Inferior parietal cortex (tissue), 1 donor: ENCODE measurements at regions not wholly inside any gene's neighbourhood (a gene's known extent, or its start where the extent isn't known, plus 50 kb on each side); places are given as distances from the start of the nearest gene placed in this dataset.
"Not testable (repeated sequence)": the region's sequence is repeated elsewhere in the genome, so short reads cannot be mapped to it uniquely, and the experiment has no call there.

ENCODE experiments used
- DNase-seq: peaks from one replicate; pipeline ENCODE4 v3.0.0-alpha.2; 2016; ENCODE audit errors: extremely low spot score

GRCh38 chr3:59258550-59259260 is 208.9 kb upstream of the CFAP20DC start:
- DNase-seq, result no peak

- DNase-seq, result no peak
Measured at GRCh38 chr3:59257506-59257905, 207.7 kb upstream of the CFAP20DC start.

DNA sequence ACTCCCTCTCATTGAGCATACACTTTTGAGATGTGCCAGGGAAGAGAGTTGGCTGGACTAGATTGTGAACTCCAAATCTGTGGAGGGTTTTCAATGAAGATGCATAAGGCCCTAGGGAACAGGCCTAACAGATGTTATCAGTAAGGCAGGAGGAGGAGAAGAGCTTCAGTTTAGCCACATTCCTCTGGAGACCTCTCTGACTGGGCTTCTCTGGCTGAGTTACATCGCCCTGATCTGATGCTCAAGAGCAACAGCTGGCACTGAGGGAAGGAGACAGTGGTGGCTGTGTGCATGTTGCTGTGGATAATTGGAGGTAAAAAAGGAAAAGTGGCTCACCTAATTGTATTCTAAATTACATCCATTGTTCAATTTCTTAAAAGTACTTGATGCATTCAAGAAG is 206.4 kb upstream of the CFAP20DC start:
- no peak for DNase-seq

DNA sequence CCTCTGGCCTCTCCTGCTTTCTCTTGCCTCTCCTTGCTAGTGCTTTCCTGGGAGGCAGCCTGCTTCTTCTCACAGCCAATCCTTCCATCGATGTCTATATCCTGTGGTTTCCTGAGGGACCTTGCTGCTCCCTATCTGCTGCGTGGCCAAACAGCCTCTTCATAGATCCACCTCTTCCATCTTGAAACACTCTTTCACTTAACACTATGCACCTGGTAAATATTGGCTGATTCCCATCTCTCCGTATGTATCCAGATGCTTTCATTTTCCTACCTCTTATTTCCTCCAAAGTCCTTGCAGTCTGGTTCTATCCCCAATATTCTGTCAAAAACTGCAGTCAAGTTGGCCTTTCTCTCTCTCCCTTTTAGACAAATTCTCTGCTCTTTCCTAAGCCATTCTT is 205.2 kb upstream of the CFAP20DC start:
- no peak for DNase-seq

- DNase-seq, result no peak
Measured at GRCh38 chr3:59254433-59254832, 204.6 kb upstream of the CFAP20DC start.

GRCh38 chr3:59253523-59253922 is 203.7 kb upstream of the CFAP20DC start:
- DNase-seq, result no peak

GRCh38 chr3:59251869-59252268 is 202.0 kb upstream of the CFAP20DC start:
- no peak for DNase-seq

DNA sequence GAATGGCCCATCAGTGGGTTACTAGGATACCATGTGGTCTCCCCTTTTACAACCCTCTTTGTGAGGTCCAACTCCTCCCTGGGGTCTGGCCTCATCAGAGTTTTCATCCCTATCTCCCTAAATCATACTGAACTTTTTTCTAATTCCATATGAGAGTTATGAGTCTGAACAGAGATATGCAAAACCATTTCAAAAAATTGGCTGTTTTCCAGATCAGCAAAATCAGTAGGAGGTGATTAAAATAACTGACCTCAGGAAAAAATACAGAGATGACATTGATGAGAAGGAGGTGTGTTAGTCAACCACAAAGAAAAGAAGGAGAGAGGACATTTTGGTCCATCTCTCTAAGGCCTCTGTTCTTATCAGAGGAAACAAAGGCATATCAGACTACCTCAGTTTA is 200.8 kb upstream of the CFAP20DC start:
- no peak for DNase-seq

DNA sequence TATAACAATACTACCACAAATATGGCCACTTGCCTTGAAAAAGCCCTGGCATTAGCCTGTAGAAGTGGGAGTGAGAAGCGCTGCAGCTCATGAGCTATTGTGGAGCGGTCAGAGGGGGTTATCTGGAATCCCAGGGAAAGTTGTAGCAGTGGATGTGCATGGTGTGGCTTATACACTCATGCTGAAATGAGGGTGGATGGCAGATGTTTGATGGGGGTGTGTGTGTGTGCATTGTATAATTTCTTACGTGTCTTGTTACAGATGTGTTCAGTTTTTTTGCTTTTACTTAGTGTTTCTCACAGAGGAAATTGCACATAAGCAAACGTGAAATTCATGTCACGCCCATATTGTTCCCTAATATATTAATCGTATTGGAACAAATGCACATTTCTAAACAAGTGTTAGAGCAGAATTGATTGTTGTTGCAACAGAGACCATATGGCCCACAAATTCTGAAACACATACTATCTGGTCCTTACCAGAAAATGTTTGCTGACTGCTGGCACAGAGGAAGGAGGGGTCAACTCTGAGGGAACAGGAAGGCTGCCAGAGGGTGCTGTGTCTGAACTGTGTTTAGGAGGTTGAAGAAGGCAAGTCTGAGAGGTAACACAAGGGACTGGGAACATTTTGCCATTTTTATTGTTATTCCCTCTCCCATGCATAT is 200.0 kb upstream of the CFAP20DC start:
- DNase-seq, result no peak

- DNase-seq, result peak; percentile 64
Measured at GRCh38 chr3:59249004-59249403, 199.2 kb upstream of the CFAP20DC start.

DNA sequence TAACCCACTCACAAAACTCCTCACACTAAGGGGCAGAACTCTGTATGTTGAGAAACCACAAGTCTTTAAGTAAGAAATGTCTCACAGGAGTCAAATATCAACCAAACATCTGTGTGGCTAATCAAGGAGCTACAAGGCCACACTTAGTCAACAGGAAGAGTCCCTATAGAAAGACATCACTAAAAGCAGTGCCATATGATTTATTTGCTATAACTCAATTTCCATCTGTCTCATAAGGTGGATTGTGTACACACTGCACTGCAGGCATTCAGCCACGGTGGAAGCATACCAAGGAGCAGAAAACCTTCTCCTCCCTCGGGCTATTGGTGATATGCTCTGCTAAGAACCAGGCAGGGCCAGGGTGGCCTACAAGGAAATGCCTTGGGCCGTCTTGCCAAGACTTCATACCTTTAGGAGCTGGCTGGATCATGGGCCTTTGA is 197.6 kb upstream of the CFAP20DC start:
- no peak for DNase-seq

- DNase-seq, result no peak
Measured at GRCh38 chr3:59246719-59247401, 197.0 kb upstream of the CFAP20DC start.

DNA sequence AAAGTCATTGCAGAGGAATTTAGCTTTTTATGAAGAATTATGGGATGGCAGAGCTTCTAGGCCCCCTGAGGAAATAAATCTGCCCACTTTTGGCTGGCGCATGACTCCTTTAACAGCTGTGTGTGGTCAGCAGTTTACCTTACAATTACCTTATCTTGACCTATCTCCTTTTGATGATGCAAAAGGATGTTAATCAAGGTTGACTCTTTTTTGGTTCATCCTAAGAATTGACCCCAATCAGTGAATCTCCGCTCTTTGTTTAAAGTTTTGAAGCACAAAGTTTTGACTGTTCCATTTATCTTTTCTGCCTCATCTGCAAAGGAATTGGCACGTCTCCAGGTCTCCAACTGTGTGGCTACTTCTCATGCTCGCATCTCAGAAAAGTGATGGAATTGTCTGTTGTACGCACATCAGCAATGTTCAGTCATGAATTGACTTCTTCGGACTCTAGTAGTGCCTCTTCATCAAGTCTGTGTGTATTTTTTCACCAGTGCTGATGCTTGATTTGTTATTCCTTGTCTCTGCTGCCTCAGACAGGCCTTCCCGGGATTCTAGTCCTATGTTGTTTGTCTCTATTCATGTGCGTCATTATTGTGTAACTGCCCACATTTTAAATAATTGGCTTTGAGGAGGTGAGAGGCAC is 196.2 kb upstream of the CFAP20DC start:
- peak; percentile 16 for DNase-seq

- DNase-seq, result no peak
Measured at GRCh38 chr3:59245300-59245858, 195.6 kb upstream of the CFAP20DC start.

DNA sequence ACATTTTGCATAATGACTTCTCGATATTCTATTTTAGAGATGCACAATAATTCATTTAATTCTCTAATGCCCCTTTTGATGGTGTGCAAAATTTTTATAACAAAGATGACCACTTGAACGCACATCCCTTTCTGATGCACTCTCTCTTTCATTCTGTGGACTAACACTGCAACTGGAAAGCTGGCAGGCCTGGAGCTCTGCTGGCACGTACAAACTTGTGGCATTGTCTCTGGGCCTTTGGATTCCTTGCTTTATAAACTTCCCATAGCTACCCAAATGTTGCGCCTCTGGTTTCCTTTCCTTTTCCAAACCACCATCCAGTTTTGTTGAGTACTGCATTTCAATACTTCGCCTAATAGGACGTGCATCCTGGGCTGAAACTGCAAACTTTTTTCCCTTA is 194.5 kb upstream of the CFAP20DC start:
- no peak for DNase-seq

- DNase-seq, result no peak
Measured at GRCh38 chr3:59243476-59243875, 193.7 kb upstream of the CFAP20DC start.

GRCh38 chr3:59240666-59241255 is 190.9 kb upstream of the CFAP20DC start:
- DNase-seq, result no peak

DNA sequence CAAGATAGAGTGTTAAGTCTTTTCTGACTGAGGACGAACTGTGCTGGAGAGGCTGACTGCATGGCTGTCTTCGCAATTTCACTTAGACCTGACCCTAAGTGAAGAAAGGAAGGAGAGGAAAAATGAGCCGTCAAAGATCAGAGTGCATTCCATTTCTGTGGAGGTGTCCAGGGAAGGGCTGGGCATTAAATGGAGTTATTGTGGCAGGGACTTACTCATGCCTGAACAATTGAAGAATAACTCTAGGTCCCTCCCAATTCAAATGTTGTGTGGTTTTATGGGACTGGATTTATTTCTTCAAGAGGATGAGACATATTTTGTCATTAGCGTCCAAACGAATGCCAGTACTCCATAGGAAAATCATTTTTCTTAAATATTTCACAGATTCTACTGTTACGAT is 187.3 kb upstream of the CFAP20DC start:
- no peak for DNase-seq

DNA sequence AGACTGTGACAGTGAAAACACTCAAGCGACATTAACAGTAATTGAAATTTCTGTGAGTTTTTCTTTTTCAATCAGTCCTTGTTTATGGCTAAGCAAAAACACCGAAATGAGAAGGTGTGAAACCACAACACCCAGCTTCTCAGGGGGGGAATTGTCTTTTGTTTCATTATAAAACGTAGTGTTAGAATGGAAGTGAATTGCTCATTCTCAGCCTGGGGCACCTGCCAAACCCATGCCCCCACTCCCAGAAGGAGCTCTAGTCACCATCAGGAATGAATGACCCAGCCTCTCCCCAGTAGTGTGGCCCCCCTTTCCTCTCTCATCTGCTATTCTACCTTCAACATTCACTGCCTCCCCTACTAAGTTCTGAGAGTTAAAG is 185.8 kb upstream of the CFAP20DC start:
- DNase-seq, result no peak

DNA sequence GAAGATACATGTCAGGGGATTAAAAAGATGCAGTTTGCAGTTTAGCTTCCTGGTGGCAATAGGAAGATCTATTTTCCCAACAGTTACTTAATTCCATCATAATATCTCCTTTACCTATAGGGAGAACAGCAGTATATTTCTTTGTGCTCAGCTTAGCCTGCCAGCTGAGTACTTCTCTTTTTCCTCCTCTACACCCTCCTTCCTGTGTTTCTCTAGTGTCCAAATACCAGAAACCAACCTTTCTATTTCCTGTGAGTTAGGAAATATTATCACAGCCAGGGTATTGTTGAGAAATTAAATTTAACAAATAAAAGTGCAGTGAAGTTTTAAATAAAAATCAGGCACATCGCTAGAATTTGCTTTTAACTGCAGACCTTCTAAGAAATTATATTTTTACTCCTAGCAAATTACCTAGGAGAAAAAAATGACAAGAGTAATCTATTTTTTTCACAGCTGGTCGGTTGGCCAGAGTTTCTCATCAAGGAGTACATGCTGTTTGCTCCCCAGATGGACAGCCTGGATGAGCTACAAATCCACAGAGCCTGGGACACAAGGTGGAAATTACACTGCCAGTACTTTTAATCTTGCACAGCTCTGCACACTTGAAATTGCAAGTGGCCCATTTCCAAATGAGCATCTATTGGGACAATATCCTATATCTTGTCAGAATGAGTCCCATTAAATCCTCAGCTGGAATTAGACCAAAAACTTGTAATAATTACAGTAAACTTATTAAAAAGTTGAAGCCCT is 185.2 kb upstream of the CFAP20DC start:
- DNase-seq, result no peak

- DNase-seq, result not testable (repeated sequence)
Measured at GRCh38 chr3:59230379-59230778, 180.6 kb upstream of the CFAP20DC start.
